Spinal cord (tissue), 9 donors: ENCODE measurements at regions not wholly inside any gene's neighbourhood (a gene's known extent, or its start where the extent isn't known, plus 50 kb on each side); places are given as distances from the start of the nearest gene placed in this dataset.

Experiments used
- DNase-seq, 6 donors: peaks; one replicate each; pipeline versions ENCODE4 v3.0.0 to v3.0.0-alpha.2; 2013 to 2015; ENCODE audit warnings: low spot score in 6 of 6, low read depth in 4 of 6
- H3K27ac ChIP-seq: one replicate; pipeline ENCODE4 v1.5.1; 2013; ENCODE audit warnings: low read depth, low read length, control low read depth
- H3K27me3 ChIP-seq: one replicate; pipeline ENCODE4 v1.6.1; 2013; ENCODE audit warnings: low read length; ENCODE audit not compliant: control insufficient read depth, insufficient read depth
- H3K36me3 ChIP-seq: one replicate; pipeline ENCODE4 v1.6.1; 2013; ENCODE audit warnings: low read length; ENCODE audit not compliant: control insufficient read depth, insufficient read depth
- H3K4me1 ChIP-seq: one replicate; pipeline ENCODE4 v1.6.1; 2013; ENCODE audit warnings: low read length; ENCODE audit not compliant: control insufficient read depth, insufficient read depth
- H3K4me3 ChIP-seq: one replicate; pipeline ENCODE4 v1.5.1; 2013; ENCODE audit warnings: low read depth, low read length, control low read depth
- H3K9me3 ChIP-seq: one replicate; pipeline ENCODE4 v1.6.1; 2013; ENCODE audit warnings: low read length; ENCODE audit not compliant: control insufficient read depth, insufficient read depth
- WGBS: methylation state at CpG from one replicate; pipeline ENCODE4 v1.1.5; 2013; ENCODE audit warnings: missing lambda C conversion rate; ENCODE audit not compliant: insufficient coverage; 5-methylcytosine and 5-hydroxymethylcytosine counted together
- donor health status: healthy.

- Histone ChIP-seq H3K9me3 (no peaks in the 10 kb centered on the region), H3K27ac (no peak overlapping the region), H3K4me3 (no peak overlapping the region), H3K36me3 (no peaks in the 10 kb centered on the region), H3K27me3 (no peaks in the 10 kb centered on the region), H3K4me1 (no peaks in the 10 kb centered on the region)
- no peak for DNase-seq
- WGBS: 100% methylated on average over 1 of the region's 2 CpGs
These were observed 50.4 kb upstream of the ODAD2 start for GRCh38 chr10:28049286-28049685.
